ENCODE measurements at regions not wholly inside any gene's neighbourhood (a gene's known extent, or its start where the extent isn't known, plus 50 kb on each side); places are given as distances from the start of the nearest gene placed in this dataset.
"Not testable (repeated sequence)": the region's sequence is repeated elsewhere in the genome, so short reads cannot be mapped to it uniquely, and the experiment has no call there.

DNA sequence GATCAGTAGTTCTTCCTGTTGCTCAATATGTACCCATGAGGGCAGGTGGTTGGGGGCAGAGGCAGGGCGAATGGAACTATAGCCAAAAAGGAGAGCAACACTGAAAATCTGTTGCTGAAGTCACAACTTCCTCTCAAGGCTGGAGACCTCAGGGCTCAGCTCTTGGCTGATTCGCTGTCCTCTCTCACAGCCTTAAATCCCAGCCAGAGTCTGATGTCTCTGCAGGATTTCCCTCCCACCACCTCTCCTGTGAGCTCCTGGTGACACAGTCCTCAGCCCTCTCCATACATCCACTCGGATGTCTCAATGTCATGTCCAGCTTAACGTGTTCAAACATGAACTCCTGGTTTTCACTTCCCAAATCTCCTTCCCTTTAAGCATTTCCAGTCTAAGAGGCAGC lies 218.7 kb upstream of the FAM240B start:
- TF ChIP-seq, protein P1, sequence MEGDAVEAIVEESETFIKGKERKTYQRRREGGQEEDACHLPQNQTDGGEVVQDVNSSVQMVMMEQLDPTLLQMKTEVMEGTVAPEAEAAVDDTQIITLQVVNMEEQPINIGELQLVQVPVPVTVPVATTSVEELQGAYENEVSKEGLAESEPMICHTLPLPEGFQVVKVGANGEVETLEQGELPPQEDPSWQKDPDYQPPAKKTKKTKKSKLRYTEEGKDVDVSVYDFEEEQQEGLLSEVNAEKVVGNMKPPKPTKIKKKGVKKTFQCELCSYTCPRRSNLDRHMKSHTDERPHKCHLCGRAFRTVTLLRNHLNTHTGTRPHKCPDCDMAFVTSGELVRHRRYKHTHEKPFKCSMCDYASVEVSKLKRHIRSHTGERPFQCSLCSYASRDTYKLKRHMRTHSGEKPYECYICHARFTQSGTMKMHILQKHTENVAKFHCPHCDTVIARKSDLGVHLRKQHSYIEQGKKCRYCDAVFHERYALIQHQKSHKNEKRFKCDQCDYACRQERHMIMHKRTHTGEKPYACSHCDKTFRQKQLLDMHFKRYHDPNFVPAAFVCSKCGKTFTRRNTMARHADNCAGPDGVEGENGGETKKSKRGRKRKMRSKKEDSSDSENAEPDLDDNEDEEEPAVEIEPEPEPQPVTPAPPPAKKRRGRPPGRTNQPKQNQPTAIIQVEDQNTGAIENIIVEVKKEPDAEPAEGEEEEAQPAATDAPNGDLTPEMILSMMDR (IDR thresholded peaks at IDR 0.05): not testable (repeated sequence)
- not testable (repeated sequence) for TF ChIP-seq EZH2, EZH2phosphoT487 (IDR thresholded peaks at IDR 0.05)

Data from neural progenitor cell (in vitro differentiated cells).